Tibial nerve (tissue), 4 donors: ENCODE measurements at regions not wholly inside any gene's neighbourhood (a gene's known extent, or its start where the extent isn't known, plus 50 kb on each side); places are given as distances from the start of the nearest gene placed in this dataset.

Source experiments
- EP300 ChIP-seq, 2 donors: sonication (generic); formaldehyde crosslinking; IDR thresholded peaks; one replicate each; pipeline ENCODE4 v1.6.1; 2017; ENCODE audit warnings: antibody characterized with exemption in 2 of 2, mild to moderate bottlenecking in 1 of 2
- POLR2A ChIP-seq, 2 donors: fragments of 450-650 bp; IDR thresholded peaks; one replicate each; pipeline ENCODE4 v1.6.1; 2017; ENCODE audit warnings: antibody characterized with exemption in 2 of 2, mild to moderate bottlenecking in 2 of 2, moderate library complexity in 2 of 2
- TF ChIP-seq, protein P1 (sequence below), 5 experiments: fragments of 200-600 bp in 3 of 5; fragments of 450-650 bp in 2 of 5; sonication (generic) in 3 of 5; IDR thresholded peaks; one replicate each; pipeline ENCODE4 v1.5.1; 2016 to 2019; ENCODE audit warnings: antibody characterized with exemption in 5 of 5, mild to moderate bottlenecking in 3 of 5, moderate library complexity in 2 of 5

DNA sequence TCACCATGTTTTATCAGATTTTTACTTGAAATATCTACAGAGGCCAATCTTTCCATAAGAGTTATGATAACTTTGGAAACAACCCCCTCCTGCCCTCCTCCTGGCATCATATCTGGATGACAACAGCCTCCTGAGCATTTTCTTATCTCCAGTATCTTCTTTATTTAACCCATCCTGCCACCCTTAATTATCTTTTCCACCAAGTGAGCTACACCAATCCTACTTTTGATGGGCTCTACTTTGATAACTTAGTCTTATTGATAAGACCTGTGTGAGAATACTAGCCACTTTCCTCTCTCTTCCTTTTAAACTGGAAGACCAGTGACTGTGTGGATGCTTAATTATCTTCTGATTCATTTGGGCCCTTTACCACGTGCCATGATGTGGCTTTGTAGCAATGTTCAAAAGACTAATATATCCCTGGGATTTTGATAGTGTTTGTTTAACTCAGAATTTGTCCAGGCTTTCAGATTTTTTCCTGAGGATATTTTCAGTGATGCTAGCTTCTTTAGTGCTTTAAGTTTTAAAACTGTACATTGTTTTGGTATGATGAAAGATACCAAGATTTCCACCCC, 330.1 kb upstream of the GIMD1 start:
- TF ChIP-seq EP300 (IDR thresholded peaks at IDR 0.05) (no peak), POLR2A (IDR thresholded peaks at IDR 0.05) (no peak)
- TF ChIP-seq, protein P1, sequence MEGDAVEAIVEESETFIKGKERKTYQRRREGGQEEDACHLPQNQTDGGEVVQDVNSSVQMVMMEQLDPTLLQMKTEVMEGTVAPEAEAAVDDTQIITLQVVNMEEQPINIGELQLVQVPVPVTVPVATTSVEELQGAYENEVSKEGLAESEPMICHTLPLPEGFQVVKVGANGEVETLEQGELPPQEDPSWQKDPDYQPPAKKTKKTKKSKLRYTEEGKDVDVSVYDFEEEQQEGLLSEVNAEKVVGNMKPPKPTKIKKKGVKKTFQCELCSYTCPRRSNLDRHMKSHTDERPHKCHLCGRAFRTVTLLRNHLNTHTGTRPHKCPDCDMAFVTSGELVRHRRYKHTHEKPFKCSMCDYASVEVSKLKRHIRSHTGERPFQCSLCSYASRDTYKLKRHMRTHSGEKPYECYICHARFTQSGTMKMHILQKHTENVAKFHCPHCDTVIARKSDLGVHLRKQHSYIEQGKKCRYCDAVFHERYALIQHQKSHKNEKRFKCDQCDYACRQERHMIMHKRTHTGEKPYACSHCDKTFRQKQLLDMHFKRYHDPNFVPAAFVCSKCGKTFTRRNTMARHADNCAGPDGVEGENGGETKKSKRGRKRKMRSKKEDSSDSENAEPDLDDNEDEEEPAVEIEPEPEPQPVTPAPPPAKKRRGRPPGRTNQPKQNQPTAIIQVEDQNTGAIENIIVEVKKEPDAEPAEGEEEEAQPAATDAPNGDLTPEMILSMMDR (IDR thresholded peaks at IDR 0.05), result no peak
